Stomach (tissue), 4 donors: ENCODE measurements at regions not wholly inside any gene's neighbourhood (a gene's known extent, or its start where the extent isn't known, plus 50 kb on each side); places are given as distances from the start of the nearest gene placed in this dataset.
A peak's percentile ranks its signal among the peaks of the same experiment; 100 is the strongest.

Experiments
- CTCF ChIP-seq, 7 experiments: fragments of 450-650 bp in 4 of 7; fragments of 200-600 bp in 3 of 7; sonication (generic) in 3 of 7; IDR thresholded peaks; one replicate each; pipeline ENCODE4 v1.5.1; 2016 to 2019; ENCODE audit warnings: antibody characterized with exemption in 7 of 7, control low read depth in 2 of 7, mild to moderate bottlenecking in 1 of 7
- POLR2A ChIP-seq, 4 donors: fragments of 450-650 bp; IDR thresholded peaks; one replicate each; pipeline ENCODE4 v1.6.1; 2016; ENCODE audit warnings: antibody characterized with exemption in 4 of 4, control low read depth in 2 of 4, mild to moderate bottlenecking in 1 of 4, moderate library complexity in 1 of 4

- TF ChIP-seq CTCF (IDR thresholded peaks at IDR 0.05) (peak in 2 of 7 experiments; percentile 8 to 17), POLR2A (IDR thresholded peaks at IDR 0.05) (no peak)
Observed at GRCh38 chr5:164672931-164673694, 1167.7 kb downstream of the MAT2B start.
